ENCODE measurements at regions not wholly inside any gene's neighbourhood (a gene's known extent, or its start where the extent isn't known, plus 50 kb on each side); places are given as distances from the start of the nearest gene placed in this dataset.

- H3K36me3 ChIP-seq (ENCODE audit: insufficient read depth, low read length), result no peaks in the 10 kb centered on the region
- H3K4me3 ChIP-seq (ENCODE audit: low read depth, low read length, poor library complexity, severe bottlenecking), result no peak overlapping the region
- no peak overlapping the region for H3K4me2 ChIP-seq (ENCODE audit: low read length)
- no peaks in the 10 kb centered on the region for H4K20me1 ChIP-seq (ENCODE audit: insufficient read depth, low read length)
- no peaks in the 10 kb centered on the region for H3K79me2 ChIP-seq (ENCODE audit: insufficient read depth, low read length)
- H3K27ac ChIP-seq (ENCODE audit: low read depth, low read length, poor library complexity, severe bottlenecking), result no peak overlapping the region
- H3K9me3 ChIP-seq (ENCODE audit: low read length), result no peaks in the 10 kb centered on the region
- no peak overlapping the region for H3K9ac ChIP-seq (ENCODE audit: low read length)
- no peak overlapping the region for H2AFZ ChIP-seq (ENCODE audit: low read length)
- TF ChIP-seq, protein P1, sequence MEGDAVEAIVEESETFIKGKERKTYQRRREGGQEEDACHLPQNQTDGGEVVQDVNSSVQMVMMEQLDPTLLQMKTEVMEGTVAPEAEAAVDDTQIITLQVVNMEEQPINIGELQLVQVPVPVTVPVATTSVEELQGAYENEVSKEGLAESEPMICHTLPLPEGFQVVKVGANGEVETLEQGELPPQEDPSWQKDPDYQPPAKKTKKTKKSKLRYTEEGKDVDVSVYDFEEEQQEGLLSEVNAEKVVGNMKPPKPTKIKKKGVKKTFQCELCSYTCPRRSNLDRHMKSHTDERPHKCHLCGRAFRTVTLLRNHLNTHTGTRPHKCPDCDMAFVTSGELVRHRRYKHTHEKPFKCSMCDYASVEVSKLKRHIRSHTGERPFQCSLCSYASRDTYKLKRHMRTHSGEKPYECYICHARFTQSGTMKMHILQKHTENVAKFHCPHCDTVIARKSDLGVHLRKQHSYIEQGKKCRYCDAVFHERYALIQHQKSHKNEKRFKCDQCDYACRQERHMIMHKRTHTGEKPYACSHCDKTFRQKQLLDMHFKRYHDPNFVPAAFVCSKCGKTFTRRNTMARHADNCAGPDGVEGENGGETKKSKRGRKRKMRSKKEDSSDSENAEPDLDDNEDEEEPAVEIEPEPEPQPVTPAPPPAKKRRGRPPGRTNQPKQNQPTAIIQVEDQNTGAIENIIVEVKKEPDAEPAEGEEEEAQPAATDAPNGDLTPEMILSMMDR (IDR thresholded peaks at IDR 0.05; ENCODE audit: low read length), result no peak
- no peak for TF ChIP-seq EZH2 (IDR thresholded peaks at IDR 0.05; ENCODE audit: borderline replicate concordance, low read length)
- no peaks in the 10 kb centered on the region for H3K9me2 ChIP-seq (ENCODE audit: low read depth, low read length)
- no peaks in the 10 kb centered on the region for H3K4me1 ChIP-seq (ENCODE audit: insufficient read depth, low read length, severe bottlenecking)
- no peaks in the 10 kb centered on the region for H3K27me3 ChIP-seq (ENCODE audit: insufficient read depth, low read length)
- no peaks in the 10 kb centered on the region for H3F3A ChIP-seq (ENCODE audit: insufficient read depth, low read length)
Observed at GRCh38 chr5:23446424-23446823, 61.0 kb upstream of the PRDM9 start.

DNA sequence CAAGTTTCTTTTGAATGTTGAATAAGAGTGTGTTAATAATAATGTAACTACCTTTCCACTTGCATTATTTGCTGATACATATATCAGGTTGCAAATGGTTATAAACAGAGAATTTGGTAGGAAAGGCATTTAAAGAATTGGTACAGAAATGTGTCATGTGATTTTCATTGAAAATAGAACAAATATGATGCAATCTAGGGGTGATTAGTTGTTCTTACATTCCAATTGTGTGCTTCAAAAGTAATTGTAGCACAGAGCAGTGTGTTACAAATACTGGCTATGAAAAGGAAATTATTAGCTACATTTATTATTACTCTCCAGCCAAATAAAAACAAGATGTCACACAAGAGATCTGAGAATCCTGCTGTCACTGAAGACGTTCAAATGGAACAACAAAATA is 61.8 kb upstream of the PRDM9 start:
- H3K79me2 ChIP-seq (ENCODE audit: insufficient read depth, low read length), result no peaks in the 10 kb centered on the region
- no peaks in the 10 kb centered on the region for H3K9me3 ChIP-seq (ENCODE audit: low read length)
- H4K20me1 ChIP-seq (ENCODE audit: insufficient read depth, low read length), result no peaks in the 10 kb centered on the region
- no peak overlapping the region for H3K9ac ChIP-seq (ENCODE audit: low read length)
- H3F3A ChIP-seq (ENCODE audit: insufficient read depth, low read length), result no peaks in the 10 kb centered on the region
- no peaks in the 10 kb centered on the region for H3K9me2 ChIP-seq (ENCODE audit: low read depth, low read length)
- no peak overlapping the region for H3K4me2 ChIP-seq (ENCODE audit: low read length)
- no peak overlapping the region for H2AFZ ChIP-seq (ENCODE audit: low read length)
- H3K4me3 ChIP-seq (ENCODE audit: low read depth, low read length, poor library complexity, severe bottlenecking), result no peak overlapping the region
- no peaks in the 10 kb centered on the region for H3K27me3 ChIP-seq (ENCODE audit: insufficient read depth, low read length)
- H3K27ac ChIP-seq (ENCODE audit: low read depth, low read length, poor library complexity, severe bottlenecking), result no peak overlapping the region
- no peaks in the 10 kb centered on the region for H3K36me3 ChIP-seq (ENCODE audit: insufficient read depth, low read length)
- no peaks in the 10 kb centered on the region for H3K4me1 ChIP-seq (ENCODE audit: insufficient read depth, low read length, severe bottlenecking)
- no peak for TF ChIP-seq EZH2 (IDR thresholded peaks at IDR 0.05; ENCODE audit: borderline replicate concordance, low read length)
- TF ChIP-seq, protein P1 (IDR thresholded peaks at IDR 0.05; ENCODE audit: low read length), result no peak

DNA sequence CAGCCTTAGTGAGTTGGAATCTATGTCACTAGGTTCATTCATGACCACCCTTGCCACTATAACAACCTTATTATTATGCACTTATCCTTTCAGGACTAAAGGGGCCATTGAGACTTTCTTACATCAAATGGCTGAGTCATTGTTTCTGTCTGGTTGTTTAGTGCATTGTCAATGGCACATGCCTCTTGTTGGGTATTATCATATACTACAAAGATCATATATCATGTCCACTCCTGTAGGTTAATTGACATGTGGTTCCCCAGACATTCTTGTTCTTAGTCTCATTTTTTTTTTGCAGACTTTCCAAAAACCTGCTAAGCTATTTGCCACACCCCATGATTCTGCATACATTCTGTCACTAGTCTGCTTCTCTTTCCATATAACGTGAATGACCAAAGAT is 66.7 kb upstream of the PRDM9 start:
- H3K36me3 ChIP-seq (ENCODE audit: insufficient read depth, low read length), result no peaks in the 10 kb centered on the region
- H4K20me1 ChIP-seq (ENCODE audit: insufficient read depth, low read length), result no peaks in the 10 kb centered on the region
- no peak overlapping the region for H2AFZ ChIP-seq (ENCODE audit: low read length)
- no peak overlapping the region for H3K4me3 ChIP-seq (ENCODE audit: low read depth, low read length, poor library complexity, severe bottlenecking)
- no peaks in the 10 kb centered on the region for H3K27me3 ChIP-seq (ENCODE audit: insufficient read depth, low read length)
- no peaks in the 10 kb centered on the region for H3K9me3 ChIP-seq (ENCODE audit: low read length)
- H3K9ac ChIP-seq (ENCODE audit: low read length), result no peak overlapping the region
- no peaks in the 10 kb centered on the region for H3F3A ChIP-seq (ENCODE audit: insufficient read depth, low read length)
- no peak overlapping the region for H3K27ac ChIP-seq (ENCODE audit: low read depth, low read length, poor library complexity, severe bottlenecking)
- no peaks in the 10 kb centered on the region for H3K4me1 ChIP-seq (ENCODE audit: insufficient read depth, low read length, severe bottlenecking)
- H3K9me2 ChIP-seq (ENCODE audit: low read depth, low read length), result no peaks in the 10 kb centered on the region
- no peak for TF ChIP-seq EZH2 (IDR thresholded peaks at IDR 0.05; ENCODE audit: borderline replicate concordance, low read length)
- TF ChIP-seq, protein P1 (IDR thresholded peaks at IDR 0.05; ENCODE audit: low read length), result no peak
- H3K79me2 ChIP-seq (ENCODE audit: insufficient read depth, low read length), result no peaks in the 10 kb centered on the region
- no peak overlapping the region for H3K4me2 ChIP-seq (ENCODE audit: low read length)
